Activated CD8-positive, alpha-beta memory T cell treated with anti-CD3 and anti-CD28 coated beads for 4 hours (primary cell): ENCODE measurements at regions not wholly inside any gene's neighbourhood (a gene's known extent, or its start where the extent isn't known, plus 50 kb on each side); places are given as distances from the start of the nearest gene placed in this dataset.
"Not testable (repeated sequence)": the region's sequence is repeated elsewhere in the genome, so short reads cannot be mapped to it uniquely, and the experiment has no call there.

Source experiments
- DNase-seq, 2 donors: peaks; one replicate each; pipeline ENCODE4 v3.0.0-alpha.2; 2020; ENCODE audit warnings: low read depth in 2 of 2

DNA sequence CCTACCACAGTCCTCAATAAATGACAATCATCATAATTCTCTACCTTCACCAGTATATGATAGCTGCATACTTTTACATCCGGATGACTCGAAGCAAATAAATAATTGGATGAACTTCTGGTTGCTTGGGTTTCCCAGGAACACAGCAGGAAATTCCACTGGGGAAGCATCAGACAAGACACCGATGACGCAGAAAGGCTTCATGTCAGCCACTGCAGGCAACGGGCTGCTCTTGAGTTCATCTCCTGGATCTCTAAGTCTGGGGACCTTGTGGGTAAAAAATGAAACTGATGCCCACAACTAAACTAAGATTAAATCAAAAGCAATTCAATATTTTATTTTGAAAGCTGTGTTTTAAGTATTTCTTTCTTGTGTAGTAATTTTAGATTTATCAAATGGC is 472.1 kb upstream of the C16orf82 start:
- DNase-seq = no peak

DNA sequence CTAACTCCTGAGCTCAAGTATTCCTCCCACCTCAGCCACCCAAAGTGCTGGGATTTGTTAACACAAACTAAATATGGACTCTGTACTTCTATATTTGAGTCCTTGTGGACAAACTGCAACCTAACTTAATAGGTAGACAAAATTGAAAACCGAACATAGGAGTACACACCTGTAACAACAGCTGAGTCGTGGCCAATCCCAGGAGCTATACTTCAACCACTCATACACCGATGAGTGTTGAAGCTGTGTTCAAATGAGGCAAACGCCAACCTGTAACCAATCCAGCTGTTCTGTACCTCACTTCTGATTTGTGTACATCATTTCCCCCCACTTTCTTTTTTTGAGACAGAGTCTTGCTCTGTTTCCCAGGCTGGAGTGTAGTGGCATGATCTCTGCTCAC is 471.5 kb upstream of the C16orf82 start:
- DNase-seq = no peak

DNA sequence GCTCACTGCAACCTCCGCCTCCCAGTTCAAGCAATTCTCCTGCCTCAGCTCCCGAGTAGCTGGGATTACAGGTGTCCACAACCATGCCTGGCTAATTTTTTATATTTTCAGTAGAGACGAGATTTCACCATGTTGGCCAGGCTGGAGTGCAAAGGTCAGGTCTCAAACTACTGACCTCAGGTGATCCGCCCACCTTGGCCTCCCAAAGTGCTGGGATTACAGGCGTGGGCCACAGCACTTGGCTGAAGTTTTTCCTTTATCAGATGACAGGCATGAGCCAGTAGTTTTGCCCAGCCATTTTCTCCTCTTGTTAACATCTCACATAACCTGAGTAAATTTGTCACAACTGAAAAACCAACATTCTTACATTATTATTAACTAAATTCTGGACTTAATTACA is 470.7 kb upstream of the C16orf82 start:
- DNase-seq = not testable (repeated sequence)

DNA sequence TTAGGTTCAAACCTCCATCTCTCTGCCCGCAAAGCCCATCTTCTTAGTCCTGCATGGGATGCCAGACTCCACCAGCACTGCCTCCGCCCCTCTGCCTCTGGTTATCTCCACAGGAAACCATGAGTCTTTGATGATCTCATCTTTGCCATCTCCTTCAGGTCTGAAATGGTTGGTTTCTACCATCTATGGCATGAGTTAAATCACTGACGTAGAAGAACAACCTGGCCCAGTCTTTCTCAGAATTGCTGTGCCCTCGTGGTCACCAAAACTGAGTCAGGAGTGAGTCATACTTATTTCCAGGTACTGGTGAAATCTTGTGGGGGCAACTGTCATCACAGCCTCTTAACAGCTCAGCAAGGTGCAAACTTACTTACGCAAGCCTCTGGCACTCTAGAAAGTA is 468.7 kb upstream of the C16orf82 start:
- peak in 1 of 2 donors; percentile 58 for DNase-seq

DNA sequence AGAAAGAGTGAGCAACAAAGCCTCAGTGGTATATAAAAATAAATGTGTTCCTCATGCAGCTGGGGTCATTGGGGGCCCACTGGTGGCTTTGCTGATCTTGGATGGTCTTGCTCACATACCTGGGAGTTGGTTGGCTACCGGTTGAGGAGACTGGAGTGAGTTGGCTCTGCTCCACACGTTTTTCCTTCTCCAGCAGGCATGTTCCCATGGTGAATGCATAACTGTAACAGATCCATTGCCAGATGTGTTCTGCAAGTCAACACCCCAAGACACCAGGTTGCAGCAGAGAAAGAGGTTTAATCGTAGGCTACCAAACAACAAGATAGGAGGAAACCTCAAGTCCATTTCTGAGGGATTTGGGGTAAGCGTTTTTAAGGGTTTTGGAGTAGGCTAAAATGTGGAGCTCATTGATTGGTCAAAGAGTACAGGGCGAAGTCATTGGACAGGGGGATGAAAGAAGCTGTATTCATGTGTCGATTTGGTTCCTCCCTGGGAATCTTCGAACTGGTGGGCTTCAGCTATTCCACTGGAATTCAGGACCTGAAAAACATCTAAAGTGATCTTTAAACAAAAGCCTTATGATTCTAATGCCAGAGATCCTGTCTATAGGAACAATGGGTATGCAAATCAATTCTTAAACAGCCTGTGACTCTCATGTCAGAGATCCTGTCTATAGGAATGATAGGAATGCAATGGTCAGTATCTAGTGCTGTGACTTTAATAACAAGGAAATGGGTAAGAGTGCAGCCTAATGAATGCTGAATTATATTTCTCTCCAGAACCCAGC is 467.5 kb upstream of the C16orf82 start:
- DNase-seq = no peak

DNA sequence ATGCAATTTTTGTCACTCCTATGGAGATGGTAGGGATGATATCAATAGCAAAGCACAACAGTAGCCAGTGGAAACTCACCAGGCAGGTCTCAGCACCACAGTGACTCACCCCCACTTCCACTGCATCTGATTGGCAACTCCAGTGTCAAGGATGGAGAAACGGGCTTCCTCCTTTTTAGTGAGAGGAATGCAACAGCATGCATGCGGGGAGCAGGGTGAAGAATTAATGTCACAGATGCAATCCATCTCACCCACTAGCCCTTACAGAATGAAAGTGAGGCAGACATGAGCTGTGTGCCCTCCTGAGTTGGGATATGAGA is 467.0 kb upstream of the C16orf82 start:
- DNase-seq = no peak

DNA sequence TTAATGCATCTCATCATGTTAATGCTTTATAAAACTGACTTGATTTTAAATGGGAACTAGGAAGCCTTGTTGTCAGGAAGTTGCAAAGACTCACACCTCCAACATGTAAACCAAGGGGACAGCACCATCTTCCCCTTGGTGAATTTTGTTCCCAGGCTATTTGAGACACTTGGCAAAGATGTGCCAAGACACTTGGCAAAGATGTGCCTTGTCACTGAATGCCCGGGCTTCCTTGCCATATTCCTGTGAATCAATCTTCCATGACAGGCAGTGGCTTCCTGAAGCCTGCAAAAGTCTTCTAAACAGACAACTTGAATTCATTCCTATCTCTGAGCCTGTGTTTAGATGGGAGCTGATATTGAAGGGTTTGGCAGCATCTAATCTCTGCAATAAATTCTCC is 465.4 kb upstream of the C16orf82 start:
- no peak for DNase-seq

DNA sequence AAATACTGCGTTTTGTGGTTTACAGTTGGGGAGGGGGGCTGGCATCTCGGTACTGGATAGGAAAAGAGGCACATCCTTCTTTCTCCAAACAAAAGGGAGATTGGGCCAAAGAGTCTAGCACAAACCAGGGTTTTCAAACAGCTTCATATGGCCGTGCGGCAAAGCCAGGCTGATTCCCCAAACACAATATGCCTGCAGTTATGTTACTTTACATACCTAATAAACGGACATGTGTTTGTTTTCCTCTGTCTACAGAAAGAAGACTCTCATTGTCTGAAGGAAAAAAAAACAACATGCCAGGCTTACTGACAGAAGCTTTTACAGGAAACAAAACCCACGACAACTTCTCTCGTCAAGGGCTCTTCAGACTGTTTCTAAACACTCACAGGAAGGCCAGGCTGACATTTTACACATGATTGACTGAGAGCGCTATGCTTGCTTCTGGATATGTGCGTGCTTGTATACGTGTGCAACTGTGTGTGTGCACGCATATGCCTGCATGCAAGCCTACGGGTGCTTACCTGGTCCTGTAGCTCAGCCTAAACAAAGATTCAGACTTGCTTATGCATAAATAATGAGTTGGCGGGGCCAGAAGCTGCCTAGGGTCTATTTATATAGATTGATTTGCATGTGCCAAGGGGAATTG is 461.0 kb upstream of the C16orf82 start:
- no peak for DNase-seq

DNA sequence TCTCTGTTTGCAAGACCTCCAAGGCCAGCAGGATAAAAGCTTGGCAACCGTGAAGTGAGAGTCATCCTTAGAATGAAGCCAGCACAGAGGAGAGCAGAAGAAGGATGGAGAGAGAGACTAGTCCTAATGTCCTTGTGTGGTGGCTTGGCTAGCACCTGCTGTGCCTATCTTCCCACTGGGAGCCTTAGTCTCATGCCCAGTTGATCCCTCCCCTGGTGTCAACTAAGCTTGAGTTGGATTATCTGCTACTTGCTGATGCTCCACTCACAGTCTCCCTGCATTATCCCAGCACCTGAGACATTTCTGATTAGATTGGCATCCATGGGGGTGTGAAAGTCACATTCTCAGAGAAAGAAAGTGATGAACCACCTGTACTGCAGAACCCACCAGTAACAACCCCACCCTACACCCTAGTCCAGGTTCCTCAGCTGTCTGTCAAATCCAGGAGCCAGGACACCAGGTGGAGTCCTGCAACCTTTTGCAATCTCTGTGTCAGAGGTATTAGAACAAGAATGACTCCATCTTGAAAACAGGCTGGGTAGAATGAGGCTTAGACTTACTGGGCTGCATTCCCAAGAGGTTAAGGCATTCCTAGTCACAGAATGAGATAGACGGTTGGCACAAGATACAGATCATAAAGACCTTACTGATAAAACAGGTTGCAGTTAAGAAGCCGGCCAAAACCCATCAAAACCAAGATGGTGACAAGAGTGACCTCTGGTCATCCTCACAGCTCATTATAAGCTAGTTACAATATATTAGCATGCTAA is 460.2 kb upstream of the C16orf82 start:
- no peak for DNase-seq

DNA sequence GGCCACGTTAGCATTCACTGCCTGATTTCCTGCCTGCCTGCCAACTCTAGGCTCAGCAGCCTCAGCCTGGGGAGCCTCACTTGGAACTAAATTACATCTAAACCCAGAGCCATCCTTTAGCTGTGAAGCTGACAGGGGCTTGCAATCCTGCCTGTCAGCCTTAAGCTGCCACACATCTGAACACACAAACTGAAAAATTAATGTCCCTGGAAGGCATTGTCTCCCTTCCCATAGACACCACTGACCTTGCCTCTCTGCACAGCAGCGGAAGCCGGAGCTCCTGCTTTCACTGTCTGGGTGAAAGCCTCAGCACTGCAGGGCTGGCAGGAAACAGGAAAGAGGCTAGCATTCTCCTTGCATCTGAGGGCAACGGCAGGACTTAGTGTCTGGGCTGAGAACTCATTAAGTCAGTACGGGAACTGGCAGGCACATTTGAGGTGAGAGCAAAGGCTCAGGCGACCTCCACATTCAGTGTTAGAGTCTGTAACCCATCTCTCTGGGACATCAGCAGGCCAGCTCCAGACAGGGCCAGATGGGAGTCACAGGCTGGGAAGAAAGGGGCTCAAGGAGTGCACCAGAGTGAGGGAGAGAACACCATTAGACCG is 452.4 kb upstream of the C16orf82 start:
- DNase-seq = no peak

DNA sequence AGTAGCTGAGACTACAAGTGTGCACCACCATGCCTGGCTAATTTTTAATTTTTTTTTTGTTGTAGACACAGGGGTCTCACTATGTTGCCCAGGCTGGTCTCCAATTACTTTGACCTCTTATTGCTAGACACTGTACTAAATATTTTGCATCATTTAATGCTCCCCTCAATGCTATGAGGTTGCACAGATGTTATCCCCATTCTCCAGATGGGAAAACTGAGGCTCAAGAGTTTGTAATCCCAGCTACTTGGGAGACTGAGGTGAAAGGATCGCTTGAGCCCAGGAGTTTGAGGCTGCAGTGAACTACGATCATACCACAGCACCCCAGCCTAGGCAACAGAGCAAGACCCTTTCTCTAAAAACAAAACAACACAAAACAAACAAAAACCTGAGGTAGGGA is 443.3 kb upstream of the C16orf82 start:
- no peak for DNase-seq

DNA sequence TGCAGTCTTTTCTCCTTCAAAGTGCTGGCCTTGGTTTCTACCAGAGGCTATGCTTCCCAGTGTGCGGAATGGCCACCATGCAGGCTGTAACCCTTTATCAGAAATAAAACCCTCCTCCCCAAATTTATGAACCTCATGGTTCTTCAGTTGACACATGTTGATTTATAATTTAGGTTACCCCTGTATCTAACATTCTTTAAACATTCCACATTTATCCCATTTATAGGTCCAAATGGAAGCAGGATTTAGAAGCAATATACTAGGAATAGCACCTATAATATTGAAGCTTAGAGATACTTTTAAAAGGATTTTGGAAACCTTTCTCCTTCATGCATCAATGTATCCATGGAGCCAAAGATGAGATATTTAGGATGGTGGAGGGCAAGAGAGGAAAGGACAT is 438.8 kb upstream of the C16orf82 start:
- no peak for DNase-seq

DNA sequence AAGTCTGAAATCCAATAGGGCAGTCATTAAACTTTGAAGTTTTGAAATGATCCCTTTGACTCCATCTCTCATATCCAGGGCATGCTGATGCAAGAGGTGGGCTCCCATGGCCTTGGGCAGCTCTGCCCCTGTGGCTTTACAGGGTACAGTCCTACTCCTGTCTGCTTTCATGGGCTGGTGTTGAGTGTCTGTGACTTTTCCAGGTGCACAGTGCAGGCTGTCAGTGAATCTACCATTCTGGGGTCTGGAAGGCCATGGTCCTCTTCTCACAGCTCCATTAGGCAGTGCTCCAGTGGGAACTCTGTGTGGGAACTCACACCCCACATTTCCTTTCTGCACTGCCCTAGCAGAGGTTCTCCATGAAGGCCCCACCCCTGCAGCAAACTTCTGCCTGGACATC is 435.4 kb upstream of the C16orf82 start:
- DNase-seq = not testable (repeated sequence)

DNA sequence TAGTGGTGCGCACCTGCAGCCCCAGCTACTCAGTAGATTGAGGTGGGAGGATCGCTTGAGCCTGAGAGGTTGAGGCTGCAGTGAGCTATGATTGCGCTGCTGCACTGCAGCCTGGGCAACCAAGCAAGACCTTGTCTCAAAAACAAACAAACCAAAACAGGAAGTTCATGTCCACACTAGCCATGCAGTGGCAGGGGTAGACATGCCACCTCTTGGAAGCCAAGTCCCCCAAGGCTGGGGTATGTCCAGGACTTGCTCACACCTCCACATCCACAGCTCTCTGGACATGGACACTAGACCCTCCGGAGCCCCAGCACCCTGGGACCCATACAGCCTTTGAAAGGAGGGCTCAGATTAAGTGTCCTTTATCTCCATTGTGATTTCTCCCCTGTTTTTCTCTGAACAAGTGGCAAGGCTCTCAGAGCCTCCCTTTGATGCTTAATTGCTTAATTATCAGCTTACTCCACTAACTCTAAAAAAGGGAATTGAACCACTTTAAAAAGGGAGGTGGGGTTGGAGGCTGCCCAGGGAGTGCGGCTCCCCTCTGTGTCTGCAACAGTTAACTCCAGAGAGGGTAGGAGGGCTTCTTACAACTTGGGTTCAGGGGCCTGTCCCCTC is 424.6 kb upstream of the C16orf82 start:
- no peak for DNase-seq

DNA sequence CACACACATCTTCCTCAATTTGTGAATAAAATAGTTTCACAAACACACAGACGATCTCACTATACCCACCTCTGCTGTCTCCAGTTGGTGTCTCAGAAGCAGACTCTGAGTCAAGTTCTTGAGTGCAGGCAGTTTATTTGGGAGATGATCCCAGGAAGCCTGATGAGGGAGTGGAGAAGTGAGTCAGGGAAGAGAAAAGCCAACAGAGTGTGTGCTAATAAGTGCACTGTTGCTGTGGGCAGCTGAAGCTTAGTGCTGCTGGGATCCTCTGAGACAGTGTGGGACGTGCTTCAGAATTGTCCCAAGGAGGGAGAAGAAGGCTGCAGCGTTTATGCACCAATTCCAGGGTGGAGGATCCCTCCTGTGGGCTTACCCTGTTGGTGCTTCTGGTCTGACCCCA is 423.2 kb upstream of the C16orf82 start:
- no peak for DNase-seq

DNA sequence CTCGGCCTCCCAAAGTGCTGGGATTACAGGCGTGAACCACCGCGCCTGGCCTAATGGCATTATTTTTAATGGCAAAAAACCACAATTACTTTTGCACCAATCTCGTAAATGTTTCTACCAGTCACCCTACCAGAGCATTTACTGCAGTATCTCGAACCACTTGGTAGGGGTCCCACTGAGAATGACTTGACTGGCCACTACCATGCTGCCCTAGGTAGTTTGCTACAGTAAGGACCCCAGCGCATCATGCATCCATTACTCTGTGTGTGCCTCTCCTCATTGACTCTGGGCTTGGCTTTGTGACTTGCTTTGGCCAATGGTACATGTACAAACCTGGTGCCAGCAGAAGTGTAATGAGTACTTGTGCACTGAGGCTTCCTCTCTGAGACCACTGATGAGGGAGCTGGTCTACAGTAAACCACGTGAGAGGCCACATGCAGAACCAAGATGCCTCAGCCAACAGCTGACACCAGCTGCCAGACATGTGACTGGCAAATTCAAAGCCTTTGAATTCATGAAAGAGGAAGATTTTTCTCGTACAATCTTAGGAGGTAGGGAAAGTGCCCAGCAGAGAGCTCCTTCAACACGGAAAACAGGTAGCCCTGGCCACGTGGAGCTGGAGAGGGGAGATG is 421.7 kb upstream of the C16orf82 start:
- DNase-seq = no peak

DNA sequence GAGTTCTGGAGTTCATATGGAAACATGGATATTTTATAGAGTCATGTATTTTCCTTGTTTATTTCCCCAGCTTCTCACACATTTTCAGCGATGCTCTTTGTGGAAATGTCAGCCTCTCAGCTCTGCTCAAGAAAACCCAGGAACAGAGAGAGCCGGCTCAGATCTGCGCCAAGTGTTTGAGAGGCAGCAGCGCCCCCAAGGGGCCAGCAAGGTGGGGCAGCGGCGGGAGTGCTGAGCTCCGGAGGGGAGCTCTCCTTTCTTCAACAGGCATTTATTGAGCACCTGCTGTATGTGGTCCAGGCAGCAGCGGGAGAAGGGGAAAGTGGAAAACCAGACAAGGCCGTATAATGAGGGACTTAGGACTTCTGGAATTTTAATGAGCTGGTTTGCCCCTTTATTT is 421.1 kb upstream of the C16orf82 start:
- DNase-seq = peak; percentile 3 to 24

DNA sequence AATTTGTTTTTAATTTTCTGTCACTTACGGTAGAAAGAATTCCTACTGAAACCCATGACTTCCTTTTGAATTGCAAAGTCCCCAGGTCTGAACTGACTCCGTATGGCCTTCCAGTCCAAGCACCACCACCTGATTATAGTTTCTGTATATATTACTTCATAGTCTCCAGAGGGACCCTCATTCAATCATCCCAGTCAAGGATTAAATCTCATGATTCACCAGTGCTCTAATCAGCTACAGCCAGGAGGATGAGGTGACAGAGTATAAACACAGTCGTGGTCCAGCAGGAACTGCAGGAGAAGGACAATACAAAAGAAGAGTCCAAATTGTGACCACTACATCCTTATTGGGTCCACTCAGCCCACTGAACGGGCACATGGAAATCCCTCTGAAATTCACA is 418.9 kb upstream of the C16orf82 start:
- no peak for DNase-seq

DNA sequence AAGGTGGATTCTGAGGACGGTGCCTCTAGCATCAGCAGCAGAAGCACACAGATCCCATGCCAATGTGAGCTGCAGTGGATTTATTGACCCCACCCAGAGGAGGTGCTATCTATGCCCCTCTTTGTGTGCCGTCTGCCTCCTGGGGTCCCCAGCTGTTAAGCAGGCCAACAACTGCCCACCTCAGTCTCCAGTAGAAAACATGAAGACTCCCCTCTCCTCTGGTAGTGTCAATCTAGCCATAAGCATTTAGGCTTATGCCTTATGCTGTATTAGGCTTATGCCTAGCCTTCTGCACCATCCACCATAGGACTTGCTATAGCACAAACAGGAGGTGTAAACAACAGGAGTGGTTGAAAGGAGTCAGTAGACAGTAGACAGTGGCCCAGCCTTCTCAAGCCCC is 417.9 kb upstream of the C16orf82 start:
- no peak for DNase-seq

DNA sequence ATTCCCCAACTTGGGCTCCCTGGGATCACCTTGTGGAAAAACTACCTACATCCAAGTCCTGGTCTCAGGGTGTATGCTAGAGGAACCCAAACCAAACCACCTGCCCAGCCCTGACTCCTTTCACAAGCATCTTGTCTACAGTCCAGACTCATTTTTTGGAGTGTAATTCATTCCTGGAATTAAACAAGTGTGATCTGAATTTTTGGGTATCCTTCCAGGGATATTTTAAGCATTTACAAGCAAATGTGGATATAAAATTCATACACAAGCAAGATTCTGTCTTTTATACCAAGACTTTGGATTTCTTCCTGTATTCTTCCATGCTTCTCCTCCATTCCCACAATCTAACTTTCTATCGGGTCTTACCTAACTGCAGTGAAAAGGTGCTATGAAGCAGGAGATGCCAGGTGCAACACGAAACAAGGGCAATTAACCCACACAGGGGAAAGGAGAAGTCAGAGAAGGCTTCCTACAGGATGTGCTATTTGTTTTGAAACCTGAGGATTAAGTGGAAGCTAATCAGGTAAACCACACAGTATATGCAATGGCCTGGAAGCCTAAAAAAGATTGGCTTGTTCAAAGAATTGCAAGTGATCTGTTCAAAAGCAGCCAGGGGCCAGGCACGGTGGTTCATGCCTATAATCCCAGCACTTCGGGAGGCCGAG is 417.2 kb upstream of the C16orf82 start:
- no peak for DNase-seq

DNA sequence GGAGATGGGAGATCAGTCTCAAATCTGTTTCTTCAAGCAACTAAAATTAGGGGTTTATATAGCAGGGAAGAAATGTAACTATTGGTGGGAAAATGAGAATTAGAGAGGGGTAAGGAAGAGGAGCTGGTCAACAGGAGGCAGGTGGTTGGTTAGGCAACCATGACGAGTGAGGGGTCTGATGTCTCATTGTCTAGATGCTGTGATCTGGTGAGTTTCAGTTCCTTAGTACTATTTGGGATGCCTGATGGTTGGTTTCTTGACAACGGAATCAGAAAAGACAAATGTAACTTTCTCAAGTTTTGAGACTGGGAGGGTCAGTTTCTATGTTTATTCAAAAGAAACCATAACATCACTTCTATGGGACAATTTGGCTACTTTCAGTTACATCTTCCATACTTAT is 415.3 kb upstream of the C16orf82 start:
- DNase-seq = no peak
